ENCODE measurements at regions not wholly inside any gene's neighbourhood (a gene's known extent, or its start where the extent isn't known, plus 50 kb on each side); places are given as distances from the start of the nearest gene placed in this dataset.

- H3K4me2 ChIP-seq (ENCODE audit: low read length) = no peak overlapping the region
- no peak overlapping the region for H3K27ac ChIP-seq (ENCODE audit: low read depth, low read length, poor library complexity, severe bottlenecking)
- no peak overlapping the region for H3K4me3 ChIP-seq (ENCODE audit: low read depth, low read length, poor library complexity, severe bottlenecking)
- TF ChIP-seq, protein P1, sequence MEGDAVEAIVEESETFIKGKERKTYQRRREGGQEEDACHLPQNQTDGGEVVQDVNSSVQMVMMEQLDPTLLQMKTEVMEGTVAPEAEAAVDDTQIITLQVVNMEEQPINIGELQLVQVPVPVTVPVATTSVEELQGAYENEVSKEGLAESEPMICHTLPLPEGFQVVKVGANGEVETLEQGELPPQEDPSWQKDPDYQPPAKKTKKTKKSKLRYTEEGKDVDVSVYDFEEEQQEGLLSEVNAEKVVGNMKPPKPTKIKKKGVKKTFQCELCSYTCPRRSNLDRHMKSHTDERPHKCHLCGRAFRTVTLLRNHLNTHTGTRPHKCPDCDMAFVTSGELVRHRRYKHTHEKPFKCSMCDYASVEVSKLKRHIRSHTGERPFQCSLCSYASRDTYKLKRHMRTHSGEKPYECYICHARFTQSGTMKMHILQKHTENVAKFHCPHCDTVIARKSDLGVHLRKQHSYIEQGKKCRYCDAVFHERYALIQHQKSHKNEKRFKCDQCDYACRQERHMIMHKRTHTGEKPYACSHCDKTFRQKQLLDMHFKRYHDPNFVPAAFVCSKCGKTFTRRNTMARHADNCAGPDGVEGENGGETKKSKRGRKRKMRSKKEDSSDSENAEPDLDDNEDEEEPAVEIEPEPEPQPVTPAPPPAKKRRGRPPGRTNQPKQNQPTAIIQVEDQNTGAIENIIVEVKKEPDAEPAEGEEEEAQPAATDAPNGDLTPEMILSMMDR (IDR thresholded peaks at IDR 0.05; ENCODE audit: low read length) = no peak
- no peak for TF ChIP-seq EZH2 (IDR thresholded peaks at IDR 0.05; ENCODE audit: borderline replicate concordance, low read length)
- no peak overlapping the region for H2AFZ ChIP-seq (ENCODE audit: low read length)
- H3K9me3 ChIP-seq (ENCODE audit: low read length) = no peaks in the 10 kb centered on the region
- H3K9me2 ChIP-seq (ENCODE audit: low read depth, low read length) = no peaks in the 10 kb centered on the region
- no peaks in the 10 kb centered on the region for H3K79me2 ChIP-seq (ENCODE audit: insufficient read depth, low read length)
- no peaks in the 10 kb centered on the region for H4K20me1 ChIP-seq (ENCODE audit: insufficient read depth, low read length)
- no peak overlapping the region for H3K9ac ChIP-seq (ENCODE audit: low read length)
- H3K4me1 ChIP-seq (ENCODE audit: insufficient read depth, low read length, severe bottlenecking) = no peaks in the 10 kb centered on the region
- H3K27me3 ChIP-seq (ENCODE audit: insufficient read depth, low read length) = peaks cover 2% of the 10 kb centered on the region; the same call in 1 of the 2 replicates
- H3F3A ChIP-seq (ENCODE audit: insufficient read depth, low read length) = no peaks in the 10 kb centered on the region
- H3K36me3 ChIP-seq (ENCODE audit: insufficient read depth, low read length) = no peaks in the 10 kb centered on the region
Measured at GRCh38 chr20:57030611-57031600, 235.5 kb downstream of the BMP7 start.

DNA sequence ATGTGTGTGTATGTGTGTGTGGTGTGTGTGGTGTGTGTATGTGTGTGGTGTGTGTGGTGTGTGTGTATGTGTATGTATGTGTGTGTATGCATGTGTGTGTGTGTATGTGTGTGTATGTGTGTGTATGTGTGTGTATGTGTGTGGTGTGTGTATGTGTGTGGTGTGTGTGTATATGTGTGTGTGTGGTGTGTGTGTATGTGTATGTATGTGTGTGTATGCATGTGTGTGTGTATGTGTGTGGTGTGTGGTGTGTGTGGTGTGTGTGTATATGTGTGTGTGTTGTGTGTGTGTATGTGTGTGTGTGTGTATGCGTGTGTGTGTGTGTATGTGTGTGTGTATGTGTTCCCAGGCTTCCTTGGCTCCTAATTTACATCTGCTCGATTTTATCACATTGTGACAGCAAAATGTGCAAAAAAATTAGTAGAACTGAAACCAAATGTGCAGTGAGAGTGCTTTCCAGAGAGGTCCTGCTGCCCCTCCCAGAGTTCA is 234.5 kb downstream of the BMP7 start:
- H3K27me3 ChIP-seq (ENCODE audit: insufficient read depth, low read length) = peaks cover 2% of the 10 kb centered on the region; the same call in 1 of the 2 replicates
- H4K20me1 ChIP-seq (ENCODE audit: insufficient read depth, low read length) = no peaks in the 10 kb centered on the region
- no peaks in the 10 kb centered on the region for H3F3A ChIP-seq (ENCODE audit: insufficient read depth, low read length)
- no peaks in the 10 kb centered on the region for H3K4me1 ChIP-seq (ENCODE audit: insufficient read depth, low read length, severe bottlenecking)
- H3K36me3 ChIP-seq (ENCODE audit: insufficient read depth, low read length) = no peaks in the 10 kb centered on the region
- no peaks in the 10 kb centered on the region for H3K9me2 ChIP-seq (ENCODE audit: low read depth, low read length)
- H2AFZ ChIP-seq (ENCODE audit: low read length) = no peak overlapping the region
- H3K9me3 ChIP-seq (ENCODE audit: low read length) = no peaks in the 10 kb centered on the region
- H3K9ac ChIP-seq (ENCODE audit: low read length) = no peak overlapping the region
- TF ChIP-seq, protein P1 (IDR thresholded peaks at IDR 0.05; ENCODE audit: low read length) = no peak
- no peak for TF ChIP-seq EZH2 (IDR thresholded peaks at IDR 0.05; ENCODE audit: borderline replicate concordance, low read length)
- H3K4me3 ChIP-seq (ENCODE audit: low read depth, low read length, poor library complexity, severe bottlenecking) = no peak overlapping the region
- no peak overlapping the region for H3K27ac ChIP-seq (ENCODE audit: low read depth, low read length, poor library complexity, severe bottlenecking)
- H3K4me2 ChIP-seq (ENCODE audit: low read length) = no peak overlapping the region
- no peaks in the 10 kb centered on the region for H3K79me2 ChIP-seq (ENCODE audit: insufficient read depth, low read length)

GRCh38 chr20:57032847-57033246 is 233.6 kb downstream of the BMP7 start:
- Histone ChIP-seq H3K36me3 (ENCODE audit: insufficient read depth, low read length) (no peaks in the 10 kb centered on the region), H3F3A (ENCODE audit: insufficient read depth, low read length) (no peaks in the 10 kb centered on the region), H3K9me2 (ENCODE audit: low read depth, low read length) (no peaks in the 10 kb centered on the region), H3K9ac (ENCODE audit: low read length) (no peak overlapping the region), H3K4me1 (ENCODE audit: insufficient read depth, low read length, severe bottlenecking) (no peaks in the 10 kb centered on the region), H3K27ac (ENCODE audit: low read depth, low read length, poor library complexity, severe bottlenecking) (no peak overlapping the region), H3K9me3 (ENCODE audit: low read length) (no peaks in the 10 kb centered on the region), H3K79me2 (ENCODE audit: insufficient read depth, low read length) (no peaks in the 10 kb centered on the region), H2AFZ (ENCODE audit: low read length) (no peak overlapping the region), H3K27me3 (ENCODE audit: insufficient read depth, low read length) (peaks cover 2% of the 10 kb centered on the region; the same call in 1 of the 2 replicates), H4K20me1 (ENCODE audit: insufficient read depth, low read length) (no peaks in the 10 kb centered on the region), H3K4me2 (ENCODE audit: low read length) (no peak overlapping the region), H3K4me3 (ENCODE audit: low read depth, low read length, poor library complexity, severe bottlenecking) (no peak overlapping the region)
- TF ChIP-seq EZH2 (IDR thresholded peaks at IDR 0.05; ENCODE audit: borderline replicate concordance, low read length) = no peak
- TF ChIP-seq, protein P1 (IDR thresholded peaks at IDR 0.05; ENCODE audit: low read length) = no peak
